OCI-LY1 (cell line): ENCODE measurements at regions not wholly inside any gene's neighbourhood (a gene's known extent, or its start where the extent isn't known, plus 50 kb on each side); places are given as distances from the start of the nearest gene placed in this dataset.
"Not testable (repeated sequence)": the region's sequence is repeated elsewhere in the genome, so short reads cannot be mapped to it uniquely, and the experiment has no call there.

ENCODE experiments used
- CTCF ChIP-seq: fragments of 200-600 bp; sonication (generic), shearing (Covaris generic); IDR thresholded peaks from 2 replicates; pipeline ENCODE4 v1.5.1; 2017; ENCODE audit warnings: mild to moderate bottlenecking, antibody characterized with exemption, low read length, moderate library complexity, mixed read lengths
- EZH2 ChIP-seq: fragments of 200-600 bp; sonication (generic), shearing (Covaris generic); IDR thresholded peaks from 2 replicates; pipeline ENCODE4 v1.8.0; 2017; ENCODE audit warnings: borderline replicate concordance, mixed run types, mild to moderate bottlenecking, antibody characterized with exemption, low read length, moderate library complexity, mixed read lengths

- not testable (repeated sequence) for TF ChIP-seq CTCF, EZH2
Measured at GRCh38 chr16:5221831-5222230, 124.2 kb upstream of the EEF2KMT start.
